ENCODE measurements at regions not wholly inside any gene's neighbourhood (a gene's known extent, or its start where the extent isn't known, plus 50 kb on each side); places are given as distances from the start of the nearest gene placed in this dataset.

- TF ChIP-seq, protein P1, sequence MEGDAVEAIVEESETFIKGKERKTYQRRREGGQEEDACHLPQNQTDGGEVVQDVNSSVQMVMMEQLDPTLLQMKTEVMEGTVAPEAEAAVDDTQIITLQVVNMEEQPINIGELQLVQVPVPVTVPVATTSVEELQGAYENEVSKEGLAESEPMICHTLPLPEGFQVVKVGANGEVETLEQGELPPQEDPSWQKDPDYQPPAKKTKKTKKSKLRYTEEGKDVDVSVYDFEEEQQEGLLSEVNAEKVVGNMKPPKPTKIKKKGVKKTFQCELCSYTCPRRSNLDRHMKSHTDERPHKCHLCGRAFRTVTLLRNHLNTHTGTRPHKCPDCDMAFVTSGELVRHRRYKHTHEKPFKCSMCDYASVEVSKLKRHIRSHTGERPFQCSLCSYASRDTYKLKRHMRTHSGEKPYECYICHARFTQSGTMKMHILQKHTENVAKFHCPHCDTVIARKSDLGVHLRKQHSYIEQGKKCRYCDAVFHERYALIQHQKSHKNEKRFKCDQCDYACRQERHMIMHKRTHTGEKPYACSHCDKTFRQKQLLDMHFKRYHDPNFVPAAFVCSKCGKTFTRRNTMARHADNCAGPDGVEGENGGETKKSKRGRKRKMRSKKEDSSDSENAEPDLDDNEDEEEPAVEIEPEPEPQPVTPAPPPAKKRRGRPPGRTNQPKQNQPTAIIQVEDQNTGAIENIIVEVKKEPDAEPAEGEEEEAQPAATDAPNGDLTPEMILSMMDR (IDR thresholded peaks at IDR 0.05) = no peak
These were observed 133.8 kb downstream of the SLC35B3 start for GRCh38 chr6:8301502-8301901.

DNA sequence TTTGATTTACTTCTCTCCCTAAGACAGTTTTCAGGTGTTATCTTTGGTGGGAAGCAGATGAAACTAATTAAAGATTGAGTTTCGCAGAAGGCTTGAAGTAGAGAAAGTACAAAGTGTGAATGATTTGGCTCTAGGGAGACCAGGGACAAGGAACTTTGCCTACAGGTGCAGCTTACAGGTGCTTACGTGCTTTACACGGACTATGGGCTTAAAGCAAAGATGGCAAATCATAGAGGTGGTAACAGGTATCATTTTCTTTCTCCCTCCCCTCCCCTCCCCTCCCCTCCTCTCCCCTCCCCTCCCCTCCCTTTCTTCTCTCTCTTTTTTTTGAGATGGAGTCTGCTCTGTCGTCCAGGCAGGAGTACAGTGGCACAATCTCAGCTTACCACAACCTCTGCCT is 136.3 kb downstream of the SLC35B3 start:
- TF ChIP-seq, protein P1 (IDR thresholded peaks at IDR 0.05) = no peak

- TF ChIP-seq, protein P1 (IDR thresholded peaks at IDR 0.05) = no peak
These were observed 153.0 kb downstream of the SLC35B3 start for GRCh38 chr6:8282380-8282779.

- TF ChIP-seq, protein P1 (IDR thresholded peaks at IDR 0.05) = no peak
These were observed 156.1 kb downstream of the SLC35B3 start for GRCh38 chr6:8279041-8279805.

- TF ChIP-seq, protein P1 (IDR thresholded peaks at IDR 0.05) = no peak
These were observed 156.8 kb downstream of the SLC35B3 start for GRCh38 chr6:8278562-8278961.

GRCh38 chr6:8277769-8278168 is 157.6 kb downstream of the SLC35B3 start:
- TF ChIP-seq, protein P1 (IDR thresholded peaks at IDR 0.05) = no peak

DNA sequence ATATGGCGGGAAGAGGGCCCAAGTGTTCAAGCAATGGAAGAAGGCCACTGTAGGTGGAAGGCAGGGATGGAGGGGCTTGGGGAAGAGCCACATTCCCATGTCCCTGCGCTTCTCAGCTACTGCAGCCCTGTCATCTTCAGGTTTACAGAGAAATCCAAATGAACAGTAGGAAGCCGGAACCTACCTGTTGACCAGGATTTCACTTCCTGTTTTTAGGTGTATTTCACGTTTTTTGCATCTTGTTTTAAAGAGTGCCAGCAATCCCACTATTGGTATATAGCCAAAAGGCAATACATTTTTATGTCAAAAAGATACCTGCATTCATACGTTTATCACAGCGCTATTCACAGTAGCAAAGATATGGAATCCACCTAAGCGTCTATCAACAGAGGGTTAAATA is 159.2 kb downstream of the SLC35B3 start:
- TF ChIP-seq, protein P1 (IDR thresholded peaks at IDR 0.05) = no peak

- TF ChIP-seq, protein P1 (IDR thresholded peaks at IDR 0.05) = no peak
These were observed 159.7 kb downstream of the SLC35B3 start for GRCh38 chr6:8275667-8276066.
